ENCODE measurements at regions not wholly inside any gene's neighbourhood (a gene's known extent, or its start where the extent isn't known, plus 50 kb on each side); places are given as distances from the start of the nearest gene placed in this dataset.

DNA sequence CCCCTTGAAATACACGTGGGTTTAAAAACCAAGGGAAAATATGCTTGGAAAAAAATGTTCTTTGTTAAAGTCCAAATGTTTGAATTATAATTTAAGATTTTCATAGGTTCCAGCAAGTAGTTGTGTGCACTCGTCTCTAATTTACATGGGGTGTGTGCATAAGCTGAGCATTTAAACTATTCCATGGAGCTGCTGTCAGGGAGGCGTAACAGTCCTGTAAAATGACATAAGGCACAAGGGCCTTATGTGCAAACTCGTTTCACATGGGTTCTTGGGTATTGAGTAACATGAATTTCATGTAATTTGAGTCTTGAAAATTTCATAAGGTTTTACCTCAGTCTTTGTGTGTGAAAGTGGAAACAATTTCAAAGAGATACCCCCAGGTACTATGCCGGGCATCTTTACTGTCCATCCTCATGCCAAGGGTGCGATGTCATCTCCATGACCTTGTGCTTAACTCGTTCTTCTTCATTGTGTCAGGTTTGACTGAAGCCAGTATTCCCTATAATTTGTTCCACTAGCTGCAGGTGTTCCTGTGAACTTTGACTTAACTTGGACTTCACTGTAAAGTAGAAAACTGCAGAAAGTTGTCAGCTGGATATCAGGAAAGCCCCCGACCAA lies 359.3 kb downstream of the SH3GL2 start:
- H2BK5ac ChIP-seq (ENCODE audit: low read depth, low read length, poor library complexity, severe bottlenecking) = no peak overlapping the region
- no peak overlapping the region for H2AK9ac ChIP-seq (replicated peaks; ENCODE audit: low read depth, low read length, poor library complexity)
- H2BK20ac ChIP-seq (ENCODE audit: low read depth, low read length) = no peak overlapping the region
- no peaks in the 10 kb centered on the region for H3K4me1 ChIP-seq (ENCODE audit: control insufficient read depth, insufficient read depth, low read length)
- CTCF ChIA-PET = no interaction called here
- ATAC-seq (ENCODE audit: low read depth) (no peak), DNase-seq (no peak)
- no peak overlapping the region for H4K91ac ChIP-seq (ENCODE audit: insufficient read depth, low read depth, low read length)
- no peak overlapping the region for H2BK120ac ChIP-seq (ENCODE audit: low read depth, low read length)
- H3K27ac ChIP-seq (ENCODE audit: insufficient read depth, low read length) = no peak overlapping the region
- no peak overlapping the region for H3K14ac ChIP-seq (replicated peaks; ENCODE audit: low read depth, low read length)
- in situ Hi-C loops (cut with MboI; ENCODE audit: low sequenced_read_pairs) = no loop called here
- H3K9me3 ChIP-seq (ENCODE audit: control insufficient read depth, insufficient read depth, low read length) = no peaks in the 10 kb centered on the region
- BruUV-seq (replicated peaks) = no TSS peak
- H2AFZ ChIP-seq (replicated peaks; ENCODE audit: low read length, poor library complexity) = no peak overlapping the region
- intact Hi-C loops (cut with micrococcal nuclease) = loop anchor here (10.0 kb wide), 1 partner anchor 383 kb away; no protein-coding TSS in a partner anchor
- H3K36me3 ChIP-seq (ENCODE audit: control insufficient read depth, insufficient read depth, low read length) = no peaks in the 10 kb centered on the region
- H4K20me1 ChIP-seq (ENCODE audit: insufficient read depth, low read length) = no peaks in the 10 kb centered on the region
- no peak overlapping the region for H3K56ac ChIP-seq (ENCODE audit: extremely low read depth, insufficient read depth, low read length)
- H3K4me3 ChIP-seq (ENCODE audit: insufficient read depth, low read depth, low read length) = no peak overlapping the region
- dilution Hi-C loops (cut with HindIII; ENCODE audit: low sequenced_read_pairs, unreplicated experiment) = no loop called here
- H4K5ac ChIP-seq (ENCODE audit: low read depth, low read length) = no peak overlapping the region
- no peak overlapping the region for H2BK15ac ChIP-seq (ENCODE audit: low read depth, low read length)
- no peaks in the 10 kb centered on the region for H3K9me1 ChIP-seq (ENCODE audit: insufficient read depth, low read length)
- H3K79me1 ChIP-seq (ENCODE audit: low read depth in 1 of 2, low read length in 2 of 2) = no peaks in the 10 kb centered on the region
- no peak overlapping the region for H3K9ac ChIP-seq (ENCODE audit: low read depth, low read length)
- no peak overlapping the region for H3K4me2 ChIP-seq (ENCODE audit: low read depth, low read length)
- no peak overlapping the region for H2AK5ac ChIP-seq (ENCODE audit: low read depth, low read length)
- H3K18ac ChIP-seq (ENCODE audit: low read depth, low read length) = no peak overlapping the region
- no peaks in the 10 kb centered on the region for H3K27me3 ChIP-seq (ENCODE audit: control insufficient read depth, insufficient read depth, low read length)
- no peak overlapping the region for H3K23ac ChIP-seq (ENCODE audit: low read depth, low read length)
- H4K8ac ChIP-seq (ENCODE audit: low read depth in 2 of 2, low read length in 2 of 2) = no peak overlapping the region
- POLR2A ChIA-PET (ENCODE audit: unreplicated experiment) = no interaction called here
- no peak overlapping the region for H3K4ac ChIP-seq (ENCODE audit: low read depth, low read length)
- TF ChIP-seq SMC3 (IDR thresholded peaks at IDR 0.05; ENCODE audit: low read depth, low read length) = no peak
- TF ChIP-seq FOS (IDR thresholded peaks at IDR 0.05; ENCODE audit: low read depth, low read length) = no peak
- TF ChIP-seq MAZ (IDR thresholded peaks at IDR 0.05; ENCODE audit: borderline replicate concordance, low read depth, low read length) = no peak
- TF ChIP-seq USF2 (IDR thresholded peaks at IDR 0.05; ENCODE audit: low read depth, low read length) = no peak
- TF ChIP-seq NFE2L2 (IDR thresholded peaks at IDR 0.05; ENCODE audit: low read depth, low read length) = no peak
- TF ChIP-seq CHD1 (IDR thresholded peaks at IDR 0.05; ENCODE audit: low read depth, low read length) = no peak
- TF ChIP-seq MXI1 (IDR thresholded peaks at IDR 0.05; ENCODE audit: borderline replicate concordance, low read depth, low read length) = no peak
- TF ChIP-seq MAFK (IDR thresholded peaks at IDR 0.05; ENCODE audit: low read depth, low read length) = no peak
- TF ChIP-seq, protein P1, sequence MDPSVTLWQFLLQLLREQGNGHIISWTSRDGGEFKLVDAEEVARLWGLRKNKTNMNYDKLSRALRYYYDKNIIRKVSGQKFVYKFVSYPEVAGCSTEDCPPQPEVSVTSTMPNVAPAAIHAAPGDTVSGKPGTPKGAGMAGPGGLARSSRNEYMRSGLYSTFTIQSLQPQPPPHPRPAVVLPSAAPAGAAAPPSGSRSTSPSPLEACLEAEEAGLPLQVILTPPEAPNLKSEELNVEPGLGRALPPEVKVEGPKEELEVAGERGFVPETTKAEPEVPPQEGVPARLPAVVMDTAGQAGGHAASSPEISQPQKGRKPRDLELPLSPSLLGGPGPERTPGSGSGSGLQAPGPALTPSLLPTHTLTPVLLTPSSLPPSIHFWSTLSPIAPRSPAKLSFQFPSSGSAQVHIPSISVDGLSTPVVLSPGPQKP (IDR thresholded peaks at IDR 0.05; ENCODE audit: borderline replicate concordance, low read depth, low read length) = no peak
- no peak for TF ChIP-seq RFX5 (IDR thresholded peaks at IDR 0.05; ENCODE audit: low read depth, low read length)
- 20% methylated on average over 2 of the region's 8 CpGs; no CpG with 5 or more reads in 1 of the 2 experiments for WGBS, 2 experiments (ENCODE audit: extremely low coverage in 2 of 2, insufficient read length in 1 of 2)
